Lower leg skin (tissue), 3 donors: ENCODE measurements at regions not wholly inside any gene's neighbourhood (a gene's known extent, or its start where the extent isn't known, plus 50 kb on each side); places are given as distances from the start of the nearest gene placed in this dataset.

ENCODE experiments used
- CTCF ChIP-seq, 3 donors: fragments of 450-650 bp; IDR thresholded peaks; one replicate each; pipeline ENCODE4 v1.5.1; 2016; ENCODE audit warnings: antibody characterized with exemption in 3 of 3, mild to moderate bottlenecking in 3 of 3, moderate library complexity in 2 of 3
- POLR2A ChIP-seq, 2 donors: fragments of 450-650 bp; IDR thresholded peaks; one replicate each; pipeline ENCODE4 v1.6.1; 2016 to 2017; ENCODE audit warnings: antibody characterized with exemption in 2 of 2, mild to moderate bottlenecking in 1 of 2, moderate library complexity in 1 of 2

- TF ChIP-seq CTCF (IDR thresholded peaks at IDR 0.05): no peak
- TF ChIP-seq POLR2A (IDR thresholded peaks at IDR 0.05): no peak
Measured at GRCh38 chr13:56400774-56401173, 739.9 kb upstream of the PRR20A start.
